Hematopoietic multipotent progenitor cell treated with erythropoietin and hydrocortisone succinate and interleukin-3 and kit ligand, for 15 days (in vitro differentiated cells): ENCODE measurements at regions not wholly inside any gene's neighbourhood (a gene's known extent, or its start where the extent isn't known, plus 50 kb on each side); places are given as distances from the start of the nearest gene placed in this dataset.
"Not testable (repeated sequence)": the region's sequence is repeated elsewhere in the genome, so short reads cannot be mapped to it uniquely, and the experiment has no call there.

Experiments
- DNase-seq: peaks from one replicate; pipeline ENCODE4 v3.0.0-alpha.2; 2015; ENCODE audit warnings: low spot score

- DNase-seq: no peak
Measured at GRCh38 chrX:110965409-110966090, 130.4 kb upstream of the PAK3 start.

DNA sequence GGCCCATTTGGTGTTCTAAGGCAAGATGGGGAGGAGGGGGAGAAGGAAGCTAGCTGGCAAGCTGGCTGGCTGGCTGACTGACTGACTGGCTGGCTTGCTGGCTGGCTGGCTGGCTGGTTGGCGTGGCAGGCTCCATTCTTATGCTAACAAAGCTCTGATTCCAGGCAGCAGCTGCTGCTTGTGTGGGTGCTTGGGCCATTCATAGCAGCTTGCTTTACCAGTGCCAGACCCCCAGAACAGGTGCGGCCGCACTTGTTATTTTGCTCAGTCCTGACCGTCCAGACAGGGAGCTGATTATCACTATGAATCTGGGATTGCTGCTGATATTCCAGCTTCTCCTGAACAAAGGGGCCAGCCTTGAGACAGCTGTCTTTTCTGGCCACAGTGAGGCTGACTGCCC lies 131.2 kb upstream of the PAK3 start:
- no peak for DNase-seq

DNA sequence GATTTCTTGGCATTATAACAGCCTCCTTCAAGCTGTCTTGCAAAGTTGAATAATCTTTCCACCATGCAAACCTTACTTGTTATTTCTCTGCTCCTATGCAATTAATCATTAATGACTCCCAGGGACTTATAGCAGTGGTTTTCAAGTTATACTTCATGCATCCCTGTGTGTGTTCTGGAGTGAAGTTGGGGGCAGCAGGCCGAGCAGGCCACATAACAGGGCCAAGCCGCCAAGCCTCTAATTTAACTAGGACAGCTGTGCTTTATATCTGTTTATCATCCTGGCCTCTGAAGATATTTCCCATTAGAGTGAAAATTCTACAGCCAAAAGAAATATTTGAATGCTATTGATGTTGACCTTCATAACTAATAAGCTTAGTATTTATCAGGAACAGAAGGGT lies 133.5 kb upstream of the PAK3 start:
- no peak for DNase-seq

GRCh38 chrX:110955706-110956105 lies 140.3 kb upstream of the PAK3 start:
- DNase-seq: no peak

- no peak for DNase-seq
Measured at GRCh38 chrX:110954428-110955100, 141.4 kb upstream of the PAK3 start.

GRCh38 chrX:110951472-110952269 lies 144.3 kb upstream of the PAK3 start:
- DNase-seq: no peak

DNA sequence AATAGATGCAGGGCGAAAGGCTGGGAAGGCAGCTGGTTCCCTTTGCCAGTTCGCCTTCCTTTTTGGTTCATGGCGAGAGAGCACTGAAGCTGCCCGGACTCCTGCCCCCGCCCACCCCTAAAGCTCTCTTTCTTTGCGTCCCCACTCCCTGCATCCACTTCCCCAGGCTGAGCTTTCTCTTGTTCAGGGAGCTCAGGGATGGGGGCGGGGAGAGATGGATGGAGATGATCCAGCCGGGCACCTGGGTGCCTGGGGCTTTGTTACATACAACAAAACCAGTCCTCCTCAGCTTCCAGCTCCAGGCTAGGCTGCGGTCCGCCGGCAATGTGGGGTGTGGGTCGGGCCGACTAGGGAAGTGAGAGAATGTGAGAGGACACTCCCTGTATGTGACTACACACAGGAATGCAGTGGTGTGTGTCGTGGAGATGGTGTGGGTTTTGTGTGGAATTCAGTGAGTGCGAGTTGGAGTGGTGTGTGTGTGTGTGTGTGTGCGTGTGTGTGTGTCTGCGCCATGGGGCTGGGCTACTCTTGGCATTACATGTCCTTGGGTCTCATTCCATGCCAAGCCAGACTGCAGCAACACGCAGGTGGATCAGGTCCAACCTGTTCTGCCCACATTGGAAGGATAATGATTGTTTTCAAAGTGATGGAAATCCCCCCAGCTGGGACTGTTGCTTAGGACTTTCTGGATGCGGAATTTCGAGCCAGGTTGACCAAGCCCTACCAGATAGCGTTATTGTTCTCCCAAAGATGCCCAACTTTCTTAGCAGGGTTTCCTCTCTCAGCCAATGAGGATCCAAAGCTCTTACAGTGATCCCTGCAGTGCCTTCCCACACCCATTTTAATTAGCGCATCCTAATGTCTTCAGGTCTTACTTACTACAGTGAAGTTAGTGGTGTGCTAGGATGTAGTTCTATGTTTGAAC lies 149.4 kb upstream of the CHRDL1 start:
- DNase-seq: no peak

DNA sequence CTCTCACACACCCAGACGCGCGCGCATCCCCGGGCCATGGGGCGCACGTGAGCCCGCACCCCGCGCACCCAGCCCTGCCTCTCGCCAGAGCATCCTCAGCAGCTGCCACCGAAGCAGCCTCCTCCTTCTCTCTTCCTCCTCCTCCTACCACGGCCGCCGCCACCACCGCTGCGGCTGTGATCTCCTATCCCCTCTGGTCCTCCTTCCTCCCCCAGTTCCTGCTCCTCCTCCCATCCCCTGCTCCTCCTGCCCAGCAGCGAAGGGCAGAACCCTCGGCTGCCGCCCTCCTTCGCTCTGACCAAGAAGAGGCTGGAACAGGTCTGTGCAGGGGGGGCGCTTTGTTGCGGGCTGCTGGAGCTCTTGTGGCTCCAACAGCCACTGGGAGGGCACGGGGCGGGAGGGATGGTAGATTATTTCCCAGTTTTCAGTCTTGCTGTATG lies 148.7 kb upstream of the CHRDL1 start:
- no peak for DNase-seq

GRCh38 chrX:110941906-110942305 lies 146.3 kb upstream of the CHRDL1 start:
- no peak for DNase-seq

- DNase-seq: no peak
Measured at GRCh38 chrX:110938977-110939732, 143.5 kb upstream of the CHRDL1 start.

GRCh38 chrX:110924871-110925270 lies 129.3 kb upstream of the CHRDL1 start:
- no peak for DNase-seq

DNA sequence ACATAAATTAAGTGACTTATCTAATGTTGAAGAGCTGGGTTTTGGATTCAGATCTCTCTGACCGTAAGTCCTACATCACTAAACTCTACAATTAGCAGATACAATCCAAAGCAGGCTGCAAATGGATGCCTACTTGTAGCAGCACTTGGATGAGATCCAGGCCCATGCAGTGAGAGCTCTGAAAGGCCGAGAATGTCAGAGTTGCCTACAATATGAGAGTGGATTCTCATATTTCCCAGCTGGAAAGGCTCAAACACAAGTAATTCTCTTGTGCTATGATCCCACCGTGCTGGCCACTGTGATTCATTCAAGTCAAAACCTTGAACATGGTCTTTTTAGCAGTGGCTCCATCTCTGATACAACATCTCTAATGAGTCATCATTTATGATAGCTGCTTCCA lies 125.4 kb upstream of the CHRDL1 start:
- DNase-seq: no peak

- no peak for DNase-seq
Measured at GRCh38 chrX:110915570-110915969, 120.0 kb upstream of the CHRDL1 start.

DNA sequence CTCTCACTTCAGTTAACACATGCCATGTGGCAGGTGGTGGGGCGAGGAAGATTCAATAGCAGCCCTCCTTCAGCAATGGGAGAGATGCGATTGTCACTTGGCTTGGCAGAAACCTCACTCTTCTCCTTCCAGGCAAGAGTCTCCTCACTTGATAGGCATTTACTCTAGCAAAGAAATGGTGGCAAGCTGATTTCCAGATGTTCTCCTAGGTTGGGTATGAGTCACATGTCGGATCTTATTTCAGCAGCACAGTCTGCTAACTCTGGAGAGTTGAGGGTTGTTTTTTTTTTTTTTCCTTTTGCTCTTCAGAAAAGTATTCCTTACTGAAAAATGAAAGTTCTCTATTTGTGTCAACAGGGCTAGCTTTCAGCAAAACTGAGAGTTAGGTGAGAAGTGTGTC lies 119.5 kb upstream of the CHRDL1 start:
- DNase-seq: no peak

DNA sequence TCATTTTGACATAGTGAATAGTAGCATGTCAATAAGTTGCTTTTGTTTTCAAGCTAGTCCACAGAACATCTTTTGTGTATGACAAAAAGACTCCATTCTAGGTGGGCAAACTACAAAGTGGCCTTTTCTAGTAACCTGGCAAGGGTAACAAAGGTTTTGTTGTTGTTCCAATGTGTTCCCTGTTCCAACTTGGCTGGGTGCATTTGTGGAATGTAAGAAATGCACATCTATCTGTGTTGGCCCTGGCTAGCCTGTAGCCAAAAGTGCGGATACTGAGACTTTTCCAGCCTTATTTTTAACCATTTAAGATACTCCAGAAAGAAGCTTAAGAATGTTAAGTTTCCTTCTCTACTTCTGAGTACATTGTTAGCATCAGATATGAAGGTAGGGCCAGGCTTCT lies 118.7 kb upstream of the CHRDL1 start:
- DNase-seq: no peak

DNA sequence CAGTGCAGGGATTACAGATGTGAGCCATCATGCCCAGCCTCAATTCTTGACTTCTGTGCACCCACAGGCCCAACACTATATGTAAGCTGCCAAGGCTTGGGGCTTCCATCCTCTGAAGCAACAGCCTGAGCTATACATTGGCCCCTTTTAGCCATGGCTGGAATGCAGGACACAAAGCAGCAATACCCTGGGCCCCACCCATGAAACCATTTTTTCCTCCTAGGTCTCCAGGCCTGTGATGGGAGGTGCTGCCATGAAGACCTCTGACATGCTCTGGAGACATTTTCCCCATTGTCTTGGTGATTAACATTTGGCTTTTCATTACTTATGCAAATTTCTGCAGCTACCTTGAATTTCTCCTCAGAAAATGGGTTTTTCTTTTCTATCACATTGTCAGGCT lies 109.1 kb upstream of the CHRDL1 start:
- DNase-seq: not testable (repeated sequence)

GRCh38 chrX:110881971-110882370 lies 86.4 kb upstream of the CHRDL1 start:
- no peak for DNase-seq

GRCh38 chrX:110877326-110877725 lies 81.7 kb upstream of the CHRDL1 start:
- no peak for DNase-seq

GRCh38 chrX:110871839-110872238 lies 76.2 kb upstream of the CHRDL1 start:
- DNase-seq: no peak

- DNase-seq: no peak
Measured at GRCh38 chrX:110866421-110866820, 70.8 kb upstream of the CHRDL1 start.

GRCh38 chrX:110863883-110864282 lies 68.3 kb upstream of the CHRDL1 start:
- no peak for DNase-seq
